ENCODE measurements at regions not wholly inside any gene's neighbourhood (a gene's known extent, or its start where the extent isn't known, plus 50 kb on each side); places are given as distances from the start of the nearest gene placed in this dataset.

DNA sequence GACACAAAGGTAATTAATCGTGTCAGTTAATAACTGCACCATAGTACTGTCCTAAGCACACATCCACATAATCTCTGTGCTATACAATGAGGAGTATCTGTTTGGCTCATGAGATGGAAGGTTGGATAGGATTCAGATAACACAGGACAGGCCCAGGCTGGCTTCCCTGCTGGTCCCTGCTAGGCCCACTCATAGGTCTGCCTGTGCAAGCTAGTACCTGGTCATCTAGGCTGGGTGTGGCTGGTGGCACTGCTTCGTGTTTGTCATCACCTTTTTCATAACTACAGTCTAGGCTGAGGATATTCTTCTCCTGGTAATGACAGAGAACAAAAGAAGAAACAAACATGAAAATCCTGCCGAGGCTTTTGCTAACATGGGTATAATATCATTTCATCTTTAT, 392.8 kb downstream of the TRIB2 start:
- no peak for DNase-seq

DNA sequence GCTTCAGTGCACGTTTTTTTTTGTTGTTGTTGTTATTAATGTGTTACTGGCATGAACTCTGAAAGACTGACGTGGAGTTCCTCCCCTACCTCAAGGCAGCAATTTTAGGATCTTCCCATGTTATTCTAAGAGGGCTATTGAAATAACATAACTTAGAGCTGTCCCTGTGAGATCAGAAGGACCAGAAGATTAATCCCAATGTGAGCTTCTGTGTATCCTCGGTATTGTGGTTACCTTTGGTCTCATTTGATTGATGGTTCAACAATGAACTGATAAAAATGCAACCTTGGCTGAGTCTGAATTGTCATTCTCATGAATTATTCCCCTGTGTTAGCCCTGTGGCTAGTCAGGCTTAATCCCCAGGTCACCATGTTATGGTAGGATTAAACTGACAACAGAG, 394.1 kb downstream of the TRIB2 start:
- peak; percentile 8 for DNase-seq

DNA sequence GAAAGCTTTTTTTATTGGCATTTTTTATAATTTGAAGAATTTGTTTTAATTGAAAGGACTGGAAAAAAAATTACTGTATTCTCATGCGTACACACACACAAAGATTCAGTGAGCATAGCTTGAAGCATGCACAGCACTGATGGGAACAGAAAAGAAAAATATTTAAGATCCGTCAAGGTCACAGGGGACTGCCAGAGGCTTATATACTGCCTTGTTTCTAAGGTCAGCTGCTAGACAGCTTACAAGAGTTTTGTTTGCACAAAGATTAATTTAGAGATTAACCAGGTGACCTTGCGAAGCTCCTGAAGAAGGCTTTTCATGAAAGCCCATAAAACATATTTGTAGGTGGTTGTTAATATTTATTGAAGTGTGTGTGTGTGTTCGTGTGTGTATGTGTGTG, 396.3 kb downstream of the TRIB2 start:
- DNase-seq, result no peak

GRCh38 chr2:13114391-13114790, 397.7 kb downstream of the TRIB2 start:
- DNase-seq, result peak; percentile 25

GRCh38 chr2:13115643-13116042, 398.9 kb downstream of the TRIB2 start:
- DNase-seq, result no peak

DNA sequence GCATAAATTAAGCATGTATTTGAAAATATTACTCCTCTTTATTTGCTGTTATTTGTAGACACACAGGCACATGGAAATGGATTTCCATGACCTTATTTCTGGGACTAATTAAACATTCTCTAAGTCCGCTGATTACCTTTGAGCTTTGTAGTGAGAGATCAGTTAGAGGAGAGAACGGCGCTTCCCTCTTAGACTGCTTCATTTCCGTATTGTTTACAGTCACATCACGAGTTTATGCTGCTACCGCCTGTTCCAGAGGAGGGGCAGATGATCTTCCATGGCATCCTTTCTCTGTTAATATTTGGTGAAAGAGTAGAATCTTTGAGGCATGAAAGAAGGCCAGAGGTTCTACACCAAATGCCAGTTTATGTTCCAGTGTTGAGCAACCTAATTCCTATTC, 404.4 kb downstream of the TRIB2 start:
- no peak for DNase-seq

DNA sequence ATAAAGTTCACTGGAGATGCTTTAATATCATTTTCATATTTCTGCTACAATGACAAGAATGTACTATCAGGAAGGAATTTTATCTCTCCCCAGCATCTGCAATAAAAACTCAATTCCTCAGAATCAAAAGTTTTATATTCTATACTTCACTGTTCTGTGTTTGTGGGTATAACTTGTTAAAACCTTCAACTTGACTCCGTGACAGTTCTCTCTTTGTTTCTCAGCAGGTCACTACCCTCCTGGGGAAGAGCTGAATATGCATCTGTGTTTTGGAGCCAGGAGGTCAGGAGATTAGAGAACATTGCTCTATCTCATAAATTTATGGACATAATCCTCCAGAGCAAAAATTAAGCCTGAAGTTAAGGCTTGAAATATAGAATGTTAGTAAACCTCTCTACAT, 411.4 kb downstream of the TRIB2 start:
- DNase-seq, result no peak

GRCh38 chr2:13135369-13135768, 418.6 kb downstream of the TRIB2 start:
- DNase-seq, result no peak

DNA sequence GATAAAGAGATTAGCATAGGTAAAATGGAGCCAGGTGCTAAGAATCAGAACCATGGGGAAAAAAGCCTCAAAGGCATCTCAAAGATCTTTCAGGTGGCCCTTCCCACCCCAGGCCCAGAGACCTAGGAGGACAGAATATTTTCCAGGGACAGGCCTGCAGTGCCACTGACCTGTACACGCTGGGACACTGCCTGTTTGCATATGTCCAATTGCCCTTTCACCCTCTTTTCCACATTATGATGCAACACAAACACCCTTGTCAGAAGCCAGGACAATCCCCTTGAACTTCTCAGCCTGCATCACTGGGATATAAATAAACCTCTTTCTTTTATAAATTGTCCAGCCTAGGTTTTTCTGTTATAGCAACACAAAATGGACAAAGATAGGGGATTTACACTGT, 419.1 kb downstream of the TRIB2 start:
- DNase-seq, result no peak

DNA sequence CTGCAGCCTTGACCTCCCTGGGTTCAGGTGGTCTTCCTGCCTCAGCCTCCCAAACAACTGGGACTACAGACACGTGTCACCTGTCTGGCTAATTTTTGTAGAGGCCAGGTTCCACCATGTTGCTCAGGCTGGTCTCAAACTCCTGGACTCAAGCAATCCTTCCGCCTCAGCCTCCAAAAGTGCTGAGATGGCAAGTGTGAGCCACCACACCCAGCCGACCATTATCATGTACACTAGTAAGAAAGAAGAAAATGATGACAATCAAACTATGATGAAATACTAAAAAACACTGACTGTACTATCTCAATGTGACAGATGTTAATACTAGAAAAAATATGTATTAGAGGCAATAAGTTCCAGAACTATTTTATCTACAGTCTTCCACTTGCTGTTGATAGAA, 420.9 kb downstream of the TRIB2 start:
- DNase-seq, result no peak

DNA sequence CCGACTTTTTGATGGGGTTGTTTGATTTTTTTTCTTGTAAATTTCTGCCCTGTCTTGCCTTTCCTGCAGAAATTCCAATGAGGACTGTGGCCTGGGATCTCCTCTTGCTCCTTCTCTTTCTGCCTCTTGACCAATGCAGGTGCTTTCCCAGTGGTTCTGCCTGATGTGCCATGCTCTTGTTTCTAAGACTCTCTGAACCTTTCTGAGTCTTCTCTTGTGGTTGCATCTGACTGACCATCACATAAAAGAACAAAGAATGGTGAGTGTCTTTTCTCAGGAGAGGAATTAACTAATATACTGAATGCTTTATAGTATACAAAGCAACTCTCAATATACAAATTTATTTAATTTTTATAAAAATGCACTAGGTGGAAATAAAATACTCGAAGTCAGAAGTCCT, 424.6 kb downstream of the TRIB2 start:
- no peak for DNase-seq

- no peak for DNase-seq
These were observed 426.7 kb downstream of the TRIB2 start for GRCh38 chr2:13143451-13143850.

DNA sequence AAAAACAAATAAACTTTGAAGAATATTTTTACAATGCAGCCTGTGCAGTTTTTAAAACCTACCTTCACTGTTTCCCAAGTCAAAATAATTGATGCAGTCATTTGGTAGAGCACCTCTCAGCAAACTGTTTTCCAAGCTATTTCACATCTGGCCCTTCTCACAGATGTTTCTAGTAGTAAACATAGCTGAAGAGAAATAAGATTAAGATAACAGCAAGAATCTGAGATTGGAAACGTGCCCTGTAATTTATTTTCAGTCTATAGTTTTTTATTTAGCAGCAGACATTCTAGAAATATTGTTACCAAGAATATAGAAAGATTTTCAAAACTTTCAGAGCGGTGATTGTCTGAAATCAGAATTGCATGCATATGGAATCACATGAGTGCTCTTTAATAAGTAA, 440.2 kb downstream of the TRIB2 start:
- DNase-seq, result no peak

- no peak for DNase-seq
These were observed 441.7 kb downstream of the TRIB2 start for GRCh38 chr2:13158466-13158865.

GRCh38 chr2:13180729-13181128, 464.0 kb downstream of the TRIB2 start:
- DNase-seq, result no peak

DNA sequence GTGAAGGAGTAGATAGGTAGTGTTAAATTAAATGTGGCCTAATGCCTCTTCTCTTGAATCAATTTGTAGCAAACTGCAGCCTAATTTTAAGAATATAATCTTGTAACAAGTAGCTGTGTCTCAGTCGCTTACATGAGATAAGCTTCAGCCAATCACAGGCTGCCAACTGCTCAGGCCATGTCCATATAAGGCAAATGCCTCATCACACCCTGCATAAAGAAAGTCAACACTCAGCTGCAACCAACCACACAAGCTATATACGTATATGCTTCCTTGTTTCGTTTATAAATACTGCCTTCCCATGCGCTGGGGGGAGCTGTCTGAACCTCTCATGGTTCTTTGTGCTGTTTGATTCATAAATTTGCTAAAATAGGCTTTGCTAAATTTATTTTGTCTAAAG, 476.3 kb downstream of the TRIB2 start:
- peak; percentile 37 for DNase-seq

DNA sequence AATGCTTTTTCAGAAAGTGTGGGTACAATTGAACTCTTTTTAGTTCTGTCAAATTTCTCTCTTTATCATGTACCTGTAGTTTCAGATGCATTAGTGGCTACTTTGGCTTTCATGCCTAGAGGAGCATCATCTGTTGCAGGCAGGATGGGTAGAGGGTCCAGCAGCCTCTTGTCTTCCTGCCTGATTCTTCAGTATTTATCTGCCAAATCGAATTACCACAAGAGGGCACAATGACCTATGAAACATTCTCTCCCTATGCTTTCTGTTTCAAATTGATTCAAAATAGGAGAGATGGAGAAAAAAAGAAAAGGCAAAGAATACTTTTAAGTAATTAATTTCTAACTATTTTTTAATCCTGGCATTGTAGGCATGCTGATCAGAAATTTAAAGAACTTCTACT, 477.2 kb downstream of the TRIB2 start:
- peak; percentile 24 for DNase-seq

DNA sequence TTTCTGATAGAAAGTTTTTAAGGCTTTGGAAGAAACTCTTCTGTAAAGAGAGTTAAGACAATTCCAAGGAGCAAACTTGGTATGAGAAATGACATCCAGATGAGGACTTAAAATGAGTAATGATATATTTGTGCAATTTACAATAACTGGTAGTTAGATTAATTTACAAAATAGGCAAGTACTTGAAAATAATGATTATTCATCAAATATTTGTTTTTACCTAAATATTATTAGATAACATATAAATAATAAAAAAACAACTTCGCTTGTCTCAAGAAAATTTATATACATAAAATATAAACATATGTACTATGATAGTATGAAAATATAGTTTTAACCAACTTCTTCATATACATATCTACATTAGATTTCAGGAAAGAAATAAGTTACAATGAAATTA, 478.5 kb downstream of the TRIB2 start:
- DNase-seq, result no peak

- no peak for DNase-seq
These were observed 480.5 kb downstream of the TRIB2 start for GRCh38 chr2:13197248-13197647.

DNA sequence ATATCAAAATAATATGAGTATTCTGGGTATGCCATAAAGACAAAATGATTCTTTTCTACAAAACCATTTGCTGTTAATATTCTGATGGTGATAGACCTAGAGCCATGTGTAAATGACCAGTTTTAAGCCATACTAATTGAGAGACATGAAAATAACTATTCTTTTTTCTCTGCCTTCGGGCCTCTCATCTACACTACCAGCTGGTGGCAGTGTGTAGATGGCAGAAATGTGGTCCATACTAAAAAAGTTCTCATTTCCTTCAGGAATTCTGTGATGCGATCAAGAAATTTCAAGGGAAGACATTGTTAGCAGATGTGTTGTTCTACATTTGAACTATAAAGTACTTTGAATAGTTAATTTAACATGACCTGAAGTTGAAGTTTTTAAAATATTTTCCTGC, 485.2 kb downstream of the TRIB2 start:
- no peak for DNase-seq

DNA sequence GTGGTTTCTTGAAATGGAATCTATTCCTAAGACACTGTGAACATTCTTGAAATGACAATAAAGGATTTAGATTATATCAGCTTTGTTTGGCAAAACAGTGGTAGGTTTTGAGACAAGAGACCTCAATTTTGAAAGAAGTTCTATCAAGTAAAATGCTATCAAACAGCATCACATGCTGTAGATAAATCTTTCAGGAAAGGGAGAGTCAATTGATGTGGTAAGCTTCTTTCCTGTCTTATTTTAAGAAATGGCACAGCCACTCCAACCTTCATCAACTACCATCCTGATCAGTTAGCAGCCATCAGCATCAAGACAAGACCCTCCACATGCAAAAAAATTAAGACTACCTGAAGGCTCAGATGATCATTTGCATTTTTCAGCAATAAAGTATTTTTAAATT, 495.4 kb downstream of the TRIB2 start:
- DNase-seq, result no peak

- no peak for DNase-seq
These were observed 501.5 kb downstream of the TRIB2 start for GRCh38 chr2:13218205-13218604.

DNA sequence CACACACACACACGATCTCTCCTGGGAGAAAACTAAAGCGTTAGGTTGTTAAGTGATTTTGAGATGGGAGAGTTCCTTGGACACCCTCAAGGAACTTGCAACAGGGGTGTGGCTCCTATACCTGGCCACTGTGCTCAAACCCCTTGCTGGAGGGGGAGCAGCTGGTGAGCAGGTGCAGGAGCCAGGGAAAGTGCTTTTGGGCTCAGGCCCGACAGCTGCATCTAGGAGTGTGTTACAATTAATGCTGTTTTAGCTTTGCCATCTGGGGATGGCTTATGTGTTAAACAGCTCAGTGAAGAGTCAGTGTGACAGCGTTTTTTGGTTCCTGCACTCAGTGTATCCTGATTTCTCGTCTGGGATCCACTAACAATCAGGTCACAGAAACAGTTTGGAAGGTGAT, 510.8 kb downstream of the TRIB2 start:
- DNase-seq, result no peak

GRCh38 chr2:13230221-13230620, 513.5 kb downstream of the TRIB2 start:
- peak; percentile 1 for DNase-seq

DNA sequence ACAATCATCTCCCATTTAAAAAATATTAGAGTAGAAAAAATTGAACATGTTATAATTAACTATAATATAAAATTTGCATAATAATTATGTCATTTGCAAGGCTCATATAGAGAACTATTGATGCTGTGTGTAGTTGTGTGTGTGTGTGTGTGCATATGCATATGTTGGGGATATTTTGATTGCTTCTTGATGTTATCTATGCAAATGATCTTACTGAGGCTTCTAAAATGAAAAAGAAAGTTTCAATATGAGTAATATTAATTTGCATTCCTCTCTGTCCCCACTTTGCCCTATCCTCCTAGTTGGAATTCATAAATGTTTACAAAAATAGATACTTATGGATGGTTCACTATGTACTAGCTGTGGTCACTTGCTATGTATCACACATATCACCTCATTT, 523.3 kb downstream of the TRIB2 start:
- DNase-seq, result no peak

- no peak for DNase-seq
These were observed 524.2 kb downstream of the TRIB2 start for GRCh38 chr2:13240789-13241487.
